Stimulated activated CD4-positive, alpha-beta T cell treated with anti-CD3 and anti-CD28 coated beads, Interleukin-15, amount 100 ng/mL, for 1 hour (primary cell): ENCODE measurements at regions not wholly inside any gene's neighbourhood (a gene's known extent, or its start where the extent isn't known, plus 50 kb on each side); places are given as distances from the start of the nearest gene placed in this dataset.
A peak's percentile ranks its signal among the peaks of the same experiment; 100 is the strongest.
"Not testable (repeated sequence)": the region's sequence is repeated elsewhere in the genome, so short reads cannot be mapped to it uniquely, and the experiment has no call there.

Source experiments
- DNase-seq, 2 donors: peaks; one replicate each; pipeline ENCODE4 v3.0.0-alpha.2; 2020; ENCODE audit warnings: low read depth in 1 of 2, low spot score in 1 of 2

DNA sequence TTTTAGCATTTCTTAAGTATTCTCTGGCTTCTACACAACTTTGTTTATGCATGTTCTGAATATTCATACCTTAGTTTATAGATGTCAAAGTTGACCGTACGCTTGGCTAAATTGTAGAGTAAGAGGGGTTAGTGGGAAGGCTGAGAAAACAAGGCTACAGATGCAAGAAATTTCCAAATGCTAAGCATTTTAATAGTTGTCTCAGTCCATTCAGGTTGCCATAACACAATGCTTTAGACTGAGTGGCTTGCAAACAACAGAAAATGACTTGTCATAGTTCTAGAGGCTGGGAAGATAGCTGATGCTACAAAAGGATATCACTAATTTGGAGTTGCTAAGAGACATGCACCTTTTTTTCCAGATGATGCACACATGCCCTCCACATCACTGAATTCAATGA is 53.0 kb upstream of the C1QTNF3 start:
- not testable (repeated sequence) for DNase-seq

DNA sequence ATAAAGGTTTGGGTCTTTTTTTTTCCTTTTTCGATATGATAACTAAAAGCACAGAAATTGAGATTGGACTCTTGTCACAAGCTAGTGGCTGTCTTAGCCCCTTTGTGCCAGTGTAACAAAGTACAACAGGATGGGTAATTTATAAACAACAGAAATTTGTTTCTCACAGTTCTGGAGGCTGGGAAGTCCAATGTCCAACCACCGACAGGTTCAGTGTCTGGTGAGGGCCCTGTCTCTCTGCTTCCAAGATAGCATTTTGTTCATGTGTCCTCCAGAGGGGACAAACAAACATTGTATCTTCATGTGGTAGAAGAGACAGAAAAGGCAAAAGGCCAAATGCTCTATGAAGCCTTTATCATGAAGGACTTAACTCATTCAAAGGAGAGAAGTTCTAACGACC is 56.9 kb upstream of the C1QTNF3 start:
- DNase-seq, result not testable (repeated sequence)

DNA sequence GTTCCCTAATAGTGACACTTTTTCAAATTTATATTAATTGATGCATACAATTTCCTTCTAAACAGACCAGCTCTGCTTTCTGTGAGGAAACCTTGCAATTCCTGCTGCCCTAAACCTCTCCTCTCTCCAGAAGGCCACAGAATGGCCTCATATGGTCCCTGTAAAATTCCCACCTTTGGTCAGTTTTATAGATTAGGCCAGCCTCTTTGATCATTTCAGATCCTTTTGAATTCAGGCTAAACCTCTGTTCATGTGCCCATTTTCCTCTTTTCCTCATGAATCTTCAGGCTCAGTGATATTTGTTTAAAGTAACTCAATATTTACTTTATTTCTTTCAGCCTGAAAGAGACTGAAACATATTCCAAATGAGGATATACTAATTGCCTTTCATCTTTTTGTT is 58.6 kb upstream of the C1QTNF3 start:
- not testable (repeated sequence) for DNase-seq

DNA sequence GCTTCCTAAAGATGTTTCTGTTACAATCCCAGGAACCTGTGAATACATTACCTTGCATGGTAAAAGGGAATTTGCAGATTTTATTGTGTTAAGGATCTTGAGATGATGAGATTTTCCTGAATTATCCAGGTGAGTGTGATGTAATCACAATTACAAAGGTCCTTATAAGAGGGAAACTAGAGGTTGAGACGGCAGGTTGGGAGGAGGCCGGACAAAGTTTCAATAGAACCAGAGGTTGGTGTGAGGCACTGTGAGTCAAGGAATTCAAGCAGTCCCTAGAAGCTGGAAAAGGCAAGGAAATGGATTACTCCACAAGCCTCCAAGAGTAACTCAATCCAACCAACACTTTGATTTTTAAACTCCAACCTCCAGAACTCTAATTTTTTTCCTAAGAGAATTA is 65.9 kb upstream of the C1QTNF3 start:
- DNase-seq, result not testable (repeated sequence)

DNA sequence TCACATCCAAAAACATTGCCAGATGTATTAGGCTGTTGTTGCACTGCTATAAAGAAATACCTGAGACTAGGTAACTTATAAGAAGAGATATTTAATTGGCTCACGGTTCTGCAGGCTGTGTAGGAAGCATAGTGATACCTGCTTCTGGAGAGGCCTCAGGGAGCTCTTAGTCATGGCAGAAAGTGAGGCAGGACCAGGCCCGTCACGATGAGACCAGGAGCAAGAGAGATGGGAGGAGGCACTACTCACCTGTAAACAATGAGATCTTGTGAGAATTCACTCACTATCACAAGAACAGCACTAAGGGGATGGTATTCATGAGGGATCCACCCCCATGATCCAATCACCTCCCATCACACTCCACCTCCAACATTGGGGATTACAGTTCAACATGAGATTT is 81.3 kb upstream of the C1QTNF3 start:
- DNase-seq, result not testable (repeated sequence)

DNA sequence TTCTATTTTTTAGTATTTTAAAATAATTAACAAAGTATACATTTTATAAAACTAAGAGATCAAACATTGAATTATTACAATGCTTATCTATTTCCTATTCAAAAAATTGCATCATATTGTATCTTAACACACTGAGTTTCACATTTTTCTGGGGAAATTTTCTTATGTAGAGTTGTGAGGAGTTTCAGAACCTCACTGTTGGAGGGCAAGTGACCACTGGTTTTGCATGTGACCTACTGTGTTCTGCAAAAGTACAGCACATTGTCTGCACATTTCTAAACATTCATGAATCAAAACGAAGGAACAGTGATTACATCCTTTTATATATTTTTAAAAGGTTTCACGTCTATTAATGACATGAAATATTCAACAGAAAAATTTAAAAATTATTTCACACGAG is 82.3 kb upstream of the C1QTNF3 start:
- not testable (repeated sequence) for DNase-seq

DNA sequence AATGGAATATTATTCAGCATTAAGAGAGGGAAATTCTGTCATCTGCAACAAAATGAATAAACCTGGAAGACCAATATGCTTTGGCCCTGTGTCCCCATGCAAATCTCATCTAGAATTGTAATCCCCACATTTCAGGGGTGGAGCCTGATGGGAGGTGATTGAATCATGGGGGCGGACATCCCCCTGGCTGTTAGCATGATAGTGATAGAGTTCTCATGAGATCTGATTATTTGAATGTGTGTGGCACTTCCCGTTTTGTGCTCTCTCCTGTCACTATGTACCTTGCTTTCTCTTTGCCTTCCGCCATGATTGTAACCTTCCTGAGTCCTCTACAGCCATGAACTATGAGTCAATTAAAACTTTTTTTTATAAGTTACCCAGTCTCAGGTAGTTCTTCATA is 83.7 kb upstream of the C1QTNF3 start:
- not testable (repeated sequence) for DNase-seq

DNA sequence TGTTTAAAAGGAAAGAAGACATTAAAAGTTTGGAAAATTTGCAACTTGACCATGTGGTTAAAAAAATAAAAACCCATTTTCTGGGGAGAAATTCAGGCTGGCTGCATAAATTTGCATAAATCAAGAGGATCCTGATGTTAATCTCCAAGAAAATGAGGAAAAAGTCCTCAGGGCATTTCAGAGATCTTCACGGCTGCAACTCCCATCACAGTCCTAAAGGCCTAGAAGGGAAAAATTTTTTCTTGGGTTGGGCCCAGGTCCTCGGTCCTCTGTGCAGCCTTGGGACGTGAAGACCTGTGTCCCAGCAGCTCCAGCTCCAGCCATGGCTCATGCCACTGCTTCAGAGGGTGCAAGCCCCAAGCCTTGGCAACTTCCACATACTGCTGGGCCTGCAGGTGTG is 84.8 kb upstream of the C1QTNF3 start:
- DNase-seq, result not testable (repeated sequence)

DNA sequence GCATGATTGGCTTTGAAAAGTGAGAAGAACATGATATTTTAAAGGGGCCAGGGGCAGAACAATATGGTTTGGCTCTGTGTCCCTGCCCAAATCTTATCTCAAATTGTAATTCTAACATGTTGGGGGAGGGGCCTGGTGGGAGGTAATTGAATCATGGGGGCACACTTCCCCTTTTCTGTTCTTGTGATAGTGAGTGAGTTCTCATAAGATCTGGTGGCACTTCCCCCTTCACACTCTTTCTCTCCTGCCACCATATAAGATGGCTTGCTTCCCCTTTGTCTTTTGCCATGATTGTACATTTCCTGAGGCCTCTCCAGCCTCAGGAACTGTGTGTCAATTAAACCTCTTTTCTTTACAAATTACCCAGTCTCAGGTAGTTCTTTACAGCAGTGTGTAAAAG is 85.9 kb upstream of the C1QTNF3 start:
- not testable (repeated sequence) for DNase-seq

DNA sequence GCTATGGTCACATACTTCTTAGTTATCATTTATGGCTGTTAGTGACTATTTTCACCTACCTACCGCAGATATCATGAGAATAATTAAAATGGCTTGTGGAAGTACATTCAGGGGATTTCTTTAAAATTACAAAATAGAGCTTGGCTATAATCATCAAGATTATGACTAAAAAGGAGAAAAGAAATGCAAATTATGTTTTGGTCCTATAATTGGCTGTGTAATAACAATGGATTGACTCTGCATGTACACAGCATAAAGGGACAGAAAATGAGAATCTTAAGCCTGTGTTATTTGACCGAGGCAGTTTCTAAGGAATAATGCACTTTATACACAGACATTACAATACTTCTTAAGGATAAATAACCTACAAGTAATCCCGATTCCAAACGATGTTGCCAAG is 112.0 kb upstream of the C1QTNF3 start:
- DNase-seq, result not testable (repeated sequence)

DNA sequence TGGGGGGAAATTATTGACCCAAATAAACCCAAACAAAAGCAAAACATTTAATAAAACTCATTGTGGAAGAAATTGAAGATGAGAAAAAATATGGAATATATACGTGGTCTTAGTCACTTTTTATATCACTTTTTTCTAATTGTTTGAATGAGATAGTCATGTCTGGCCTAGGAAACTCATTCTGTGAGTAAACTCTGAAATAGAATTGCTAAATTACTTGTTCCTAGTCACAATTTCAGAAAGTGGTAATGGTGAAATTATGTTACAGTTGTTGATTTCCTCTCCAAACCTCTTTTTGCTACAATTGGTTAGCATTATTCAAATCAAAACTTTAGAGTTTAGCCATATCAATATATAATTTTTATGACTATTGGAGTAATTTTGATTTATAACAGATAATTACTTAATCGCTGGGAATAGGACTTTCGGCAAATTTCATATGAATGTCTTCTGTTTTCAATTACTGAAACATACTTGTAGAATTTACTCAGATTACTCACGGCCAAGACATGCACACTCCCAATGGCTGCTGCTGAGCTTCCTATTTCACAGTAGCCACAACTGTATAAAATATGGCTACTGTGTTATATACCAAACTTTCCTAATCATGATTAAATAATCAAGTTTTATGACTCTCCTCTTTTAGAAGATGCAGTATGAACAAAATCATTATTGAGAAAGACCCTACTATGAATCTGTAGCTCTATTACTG is 113.8 kb upstream of the C1QTNF3 start:
- DNase-seq, result not testable (repeated sequence)

DNA sequence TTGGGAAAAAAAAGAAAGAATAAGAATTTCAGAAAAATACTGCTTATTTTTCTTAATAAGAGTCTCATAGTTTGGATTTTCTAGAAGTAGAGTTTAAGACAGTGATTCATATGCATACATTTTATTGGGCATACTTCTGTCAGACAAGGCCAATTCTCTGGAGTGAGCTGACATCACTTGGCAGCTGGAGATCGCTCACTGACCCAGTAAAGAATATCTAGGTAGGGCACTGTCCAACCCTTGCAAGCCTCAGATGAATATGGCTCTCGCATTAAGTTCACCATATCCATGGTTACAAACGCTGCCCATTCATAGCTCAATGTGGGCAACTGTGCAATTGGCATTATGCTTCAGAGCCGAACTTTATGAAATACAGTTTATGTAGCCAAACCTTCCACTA is 117.9 kb upstream of the C1QTNF3 start:
- not testable (repeated sequence) for DNase-seq

DNA sequence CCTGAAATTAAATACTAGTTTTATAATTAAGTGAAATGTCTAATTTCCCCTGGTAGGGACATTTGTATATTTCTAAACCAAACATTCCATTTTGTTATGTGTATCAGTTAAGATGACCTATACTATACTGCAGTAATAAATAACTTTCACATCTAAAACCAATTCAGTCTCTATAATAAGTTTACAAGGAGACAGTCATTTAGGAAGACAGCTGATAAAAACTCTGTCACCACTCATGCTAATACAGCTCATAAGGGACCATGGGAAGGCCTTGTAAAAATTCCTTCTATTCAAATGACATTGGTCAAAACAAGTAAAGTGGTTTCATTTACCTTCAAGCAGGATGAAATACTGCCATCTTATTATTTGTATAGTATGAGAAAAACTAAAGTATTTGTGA is 128.4 kb upstream of the C1QTNF3 start:
- not testable (repeated sequence) for DNase-seq

DNA sequence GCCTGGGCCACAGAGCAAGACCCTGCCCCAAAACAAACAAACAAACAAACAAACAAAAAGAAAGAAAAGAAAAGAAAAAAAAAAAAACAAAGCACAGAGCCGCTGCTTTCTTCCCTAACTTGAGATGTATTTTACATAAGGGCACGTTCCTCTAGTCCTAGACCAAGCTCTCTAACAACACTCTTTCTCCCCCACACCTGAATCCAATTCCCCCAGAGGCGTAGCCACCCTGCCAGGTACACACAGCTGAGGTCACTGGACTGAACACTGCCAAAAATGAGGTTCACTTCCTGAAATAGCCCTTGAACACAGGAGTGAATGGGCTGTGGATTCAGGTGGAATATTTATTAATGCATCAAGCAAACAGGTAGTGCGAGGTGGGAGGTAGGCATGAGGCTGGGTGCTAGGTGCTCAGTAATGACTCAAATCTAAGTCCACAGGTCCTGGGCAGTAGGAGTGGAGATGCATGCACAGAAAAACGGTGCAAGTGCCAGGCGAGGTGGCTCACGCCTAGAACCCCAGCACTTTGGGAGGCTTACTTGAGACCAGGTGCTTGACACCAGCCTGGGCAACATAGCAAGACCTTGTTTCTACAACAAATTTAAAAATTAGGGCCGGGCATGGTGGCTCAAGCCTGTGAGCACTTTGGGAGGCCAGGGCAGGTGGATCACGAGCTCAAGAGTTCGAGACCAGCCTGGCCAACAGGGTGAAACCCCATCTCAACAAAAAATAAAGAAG is 136.6 kb upstream of the C1QTNF3 start:
- peak in 1 of 2 donors; percentile 2 for DNase-seq

DNA sequence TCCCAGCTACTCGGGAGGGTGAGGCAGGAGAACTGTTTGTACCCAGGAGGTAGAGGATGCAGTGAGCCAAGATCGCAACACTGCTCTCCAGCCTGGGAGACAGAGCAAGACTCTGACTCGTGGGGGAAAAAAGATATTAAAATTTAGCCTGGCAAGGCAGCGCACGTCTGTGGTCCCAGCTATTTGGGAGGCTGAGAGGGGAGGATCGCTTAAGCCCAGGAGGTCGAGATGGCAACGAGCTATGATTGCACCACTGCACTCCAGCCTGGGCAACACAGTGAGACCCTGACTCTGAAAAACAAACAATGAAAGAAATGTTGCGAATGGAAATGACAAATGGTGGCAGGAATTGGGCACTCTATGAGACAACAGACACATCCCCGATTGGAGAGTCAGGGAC is 137.2 kb upstream of the C1QTNF3 start:
- not testable (repeated sequence) for DNase-seq

DNA sequence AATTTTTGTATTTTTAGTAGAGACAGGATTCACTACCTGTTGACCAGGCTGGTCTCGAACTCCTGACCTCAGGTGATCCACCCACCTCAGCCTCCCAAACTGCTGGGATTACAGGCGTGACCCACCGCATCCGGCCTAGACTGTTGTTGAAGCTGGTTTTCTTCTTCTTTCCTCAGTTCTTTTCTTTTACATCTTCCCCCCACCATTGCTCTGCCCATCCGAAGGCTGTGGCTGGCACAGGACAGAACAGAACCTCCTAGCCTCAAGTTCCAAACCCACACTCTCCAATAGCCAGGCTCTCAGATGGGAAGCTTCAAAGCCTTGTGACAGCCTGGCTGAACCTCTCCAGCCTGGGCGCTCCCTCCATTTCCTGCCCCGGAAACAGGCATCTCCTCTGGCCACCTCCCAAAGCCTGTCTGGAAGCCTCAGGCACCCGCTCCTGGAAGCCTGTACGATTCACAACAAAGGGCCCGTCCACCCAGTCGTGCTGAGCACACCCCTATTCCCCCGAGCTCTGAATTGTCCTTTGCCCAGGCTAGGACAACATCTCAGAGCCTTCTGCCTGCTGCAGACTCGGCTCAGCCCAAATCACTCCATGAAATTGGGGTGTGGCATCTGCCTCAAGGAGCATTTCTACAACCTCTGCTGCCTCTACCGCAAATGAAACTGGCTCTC is 138.1 kb upstream of the C1QTNF3 start:
- DNase-seq, result not testable (repeated sequence)

DNA sequence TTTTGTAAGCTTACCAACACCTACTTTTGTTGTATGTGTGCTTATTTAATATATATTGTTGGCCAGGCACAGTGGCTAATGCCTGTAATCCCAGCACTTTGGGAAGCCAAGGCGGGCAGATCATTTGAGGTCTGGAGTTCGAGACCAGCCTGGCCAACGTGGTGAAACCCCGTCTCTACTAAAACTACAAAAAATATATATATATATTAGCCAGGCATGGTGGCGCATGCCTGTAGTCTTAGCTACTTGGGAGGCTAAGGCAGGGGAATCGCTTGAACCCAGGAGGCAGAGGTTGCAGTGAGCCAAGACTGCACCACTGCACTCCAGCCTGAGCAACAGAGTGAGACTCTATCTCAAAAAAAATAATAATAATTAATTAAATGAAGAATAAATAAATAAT is 142.0 kb upstream of the C1QTNF3 start:
- not testable (repeated sequence) for DNase-seq

DNA sequence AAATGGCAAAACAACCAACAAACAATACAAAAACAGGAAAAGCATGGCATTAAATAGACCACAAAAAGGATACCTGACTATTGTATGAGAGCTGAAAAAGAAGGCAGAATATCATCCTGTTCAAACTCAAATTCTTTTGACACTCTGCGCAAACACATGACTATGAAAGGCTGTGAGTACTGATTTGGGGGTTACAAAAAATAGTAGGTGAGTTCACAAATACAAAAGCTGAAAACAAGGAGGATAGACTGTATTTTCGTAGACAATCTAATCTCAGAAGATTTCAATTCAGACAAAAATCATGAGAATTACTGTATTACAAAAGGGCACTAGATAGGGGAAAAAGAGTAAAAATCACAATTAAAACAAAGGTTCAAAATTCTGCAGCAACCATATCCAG is 142.6 kb upstream of the C1QTNF3 start:
- not testable (repeated sequence) for DNase-seq

DNA sequence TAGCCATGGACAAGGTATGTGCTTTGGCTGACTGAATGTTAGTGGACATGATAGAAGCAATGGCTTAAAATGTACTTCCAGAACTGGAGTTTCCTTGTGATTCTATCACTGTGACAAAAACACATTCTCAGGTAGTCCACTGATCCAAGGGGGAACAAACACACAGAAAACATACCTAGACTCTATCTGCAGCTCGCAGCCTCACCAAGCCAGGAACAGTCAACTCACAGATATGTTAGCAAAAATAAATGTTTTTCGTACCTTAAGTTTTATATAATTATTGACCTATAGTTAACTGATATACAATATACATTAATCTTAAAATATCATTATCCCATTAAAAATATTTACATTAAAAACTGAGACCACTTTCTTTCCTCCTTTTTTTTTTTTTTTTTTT is 143.1 kb upstream of the C1QTNF3 start:
- not testable (repeated sequence) for DNase-seq

DNA sequence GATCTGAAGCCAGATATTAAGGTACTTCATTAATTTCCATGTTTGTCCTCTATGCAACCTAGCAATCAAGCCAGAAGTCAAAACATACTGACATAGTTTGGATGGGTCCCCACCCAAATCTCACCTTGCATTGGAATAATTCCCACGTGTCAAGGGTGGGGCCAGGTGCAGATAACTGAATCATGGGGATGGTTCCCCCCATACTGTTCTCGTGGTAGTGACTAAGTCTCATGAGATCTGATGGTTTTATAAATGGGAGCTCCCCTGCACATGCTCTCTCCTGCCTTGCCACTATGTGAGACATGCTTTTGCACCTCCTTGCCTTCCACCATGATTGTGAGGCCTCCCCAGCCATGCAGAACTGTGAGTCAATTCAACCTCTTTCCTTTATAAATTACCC is 143.9 kb upstream of the C1QTNF3 start:
- not testable (repeated sequence) for DNase-seq

DNA sequence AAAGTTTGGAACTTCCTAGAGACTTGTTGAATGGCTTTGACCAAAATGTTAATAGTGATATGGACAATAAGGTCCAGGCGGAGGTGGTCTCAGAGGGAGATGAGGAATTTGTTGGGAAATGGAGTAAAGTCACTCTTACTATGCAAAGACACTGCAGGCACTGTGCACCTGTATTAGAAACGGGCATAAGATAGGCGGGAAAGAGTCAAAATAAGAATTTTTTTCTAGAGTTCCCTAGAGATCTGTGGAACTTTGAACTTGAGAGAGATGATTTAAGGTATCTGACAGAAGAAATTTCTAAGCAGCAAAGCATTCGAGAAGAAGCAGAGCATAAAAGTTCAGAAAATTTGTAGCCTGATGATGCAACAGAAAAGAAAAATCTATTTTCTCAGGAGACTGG is 144.4 kb upstream of the C1QTNF3 start:
- not testable (repeated sequence) for DNase-seq
